Mesenchymal stem cell (in vitro differentiated cells and primary cell): ENCODE measurements at regions not wholly inside any gene's neighbourhood (a gene's known extent, or its start where the extent isn't known, plus 50 kb on each side); places are given as distances from the start of the nearest gene placed in this dataset.

ENCODE experiments used
- DNase-seq: peaks from one replicate; pipeline ENCODE4 v3.0.0-alpha.2; 2013
- H2AFZ ChIP-seq: one replicate; pipeline ENCODE4 v1.6.1; 2013; ENCODE audit warnings: low read depth, mild to moderate bottlenecking, control low read depth, inconsistent platforms, low read length, moderate library complexity
- H2AK5ac ChIP-seq: 2 replicates; pipeline ENCODE4 v1.6.1; 2013; ENCODE audit warnings: low read length, moderate library complexity, mild to moderate bottlenecking, inconsistent platforms; ENCODE audit not compliant: severe bottlenecking
- H2BK120ac ChIP-seq: one replicate; pipeline ENCODE4 v1.6.1; 2013; ENCODE audit warnings: low read depth, mild to moderate bottlenecking, inconsistent platforms, low read length, moderate library complexity
- H2BK12ac ChIP-seq, 2 experiments: one replicate each; pipeline ENCODE4 v1.6.1; 2013; ENCODE audit warnings: inconsistent platforms in 2 of 2, low read length in 2 of 2, mild to moderate bottlenecking in 2 of 2, moderate library complexity in 2 of 2, control low read depth in 1 of 2
- H2BK15ac ChIP-seq: one replicate; pipeline ENCODE4 v1.6.1; 2013; ENCODE audit warnings: mild to moderate bottlenecking, low read depth, inconsistent platforms; ENCODE audit not compliant: poor library complexity, severe bottlenecking
- H2BK5ac ChIP-seq: 2 replicates; pipeline ENCODE4 v1.6.1; 2013; ENCODE audit warnings: low read depth, mild to moderate bottlenecking, low read length, control low read depth, inconsistent platforms; ENCODE audit not compliant: poor library complexity, severe bottlenecking
- H3K14ac ChIP-seq, 2 experiments: one replicate each; pipeline ENCODE4 v1.6.1; 2013; ENCODE audit warnings: inconsistent platforms in 2 of 2, low read length in 2 of 2, control low read depth in 1 of 2, mild to moderate bottlenecking in 1 of 2, moderate library complexity in 1 of 2
- H3K18ac ChIP-seq, 2 experiments: one replicate each; pipeline ENCODE4 v1.6.1; 2013; ENCODE audit warnings: inconsistent platforms in 2 of 2, low read length in 2 of 2, control low read depth in 1 of 2, low read depth in 1 of 2, mild to moderate bottlenecking in 1 of 2
- H3K23ac ChIP-seq, 2 experiments: one replicate each; pipeline ENCODE4 v1.6.1; 2013; ENCODE audit warnings: inconsistent platforms in 2 of 2, low read length in 2 of 2, mild to moderate bottlenecking in 2 of 2, moderate library complexity in 2 of 2, control low read depth in 1 of 2
- H3K27ac ChIP-seq: 2 replicates; pipeline ENCODE4 v1.5.1; 2013; ENCODE audit warnings: mild to moderate bottlenecking, moderate library complexity, low read length, control low read depth, inconsistent platforms; ENCODE audit not compliant: poor library complexity, severe bottlenecking
- H3K27me3 ChIP-seq, 2 experiments: 2 replicates each; pipeline versions ENCODE4 v1.6.1 to v1.7.0; 2013; ENCODE audit warnings: low read length in 2 of 2, mild to moderate bottlenecking in 2 of 2, moderate library complexity in 2 of 2, control low read depth in 1 of 2, inconsistent platforms in 1 of 2; ENCODE audit not compliant: control insufficient read depth in 1 of 2, insufficient read depth in 1 of 2
- H3K36me3 ChIP-seq, 2 experiments: 2 replicates each; pipeline versions ENCODE4 v1.6.1 to v1.7.0; 2013; ENCODE audit warnings: low read length in 2 of 2, control low read depth in 1 of 2, inconsistent platforms in 1 of 2, low read depth in 1 of 2, mild to moderate bottlenecking in 1 of 2; ENCODE audit not compliant: insufficient read depth in 2 of 2, control insufficient read depth in 1 of 2
- H3K4ac ChIP-seq, 2 experiments: one replicate each; pipeline ENCODE4 v1.6.1; 2013; ENCODE audit warnings: inconsistent platforms in 2 of 2, low read length in 2 of 2, mild to moderate bottlenecking in 2 of 2, moderate library complexity in 2 of 2, control low read depth in 1 of 2, low read depth in 1 of 2
- H3K4me1 ChIP-seq: 2 replicates; pipeline ENCODE4 v1.6.1; 2013; ENCODE audit warnings: low read depth, low read length, control low read depth; ENCODE audit not compliant: control insufficient read depth, insufficient read depth
- H3K4me2 ChIP-seq: 2 replicates; pipeline ENCODE4 v1.6.1; 2013; ENCODE audit warnings: low read length, mild to moderate bottlenecking, inconsistent platforms; ENCODE audit not compliant: poor library complexity, severe bottlenecking
- H3K4me3 ChIP-seq, 2 experiments: 2 replicates each; pipeline versions ENCODE4 v1.5.1 to v1.7.0; 2013; ENCODE audit warnings: low read length in 2 of 2, mild to moderate bottlenecking in 2 of 2, control low read depth in 1 of 2, low read depth in 1 of 2; ENCODE audit not compliant: insufficient read depth in 1 of 2
- H3K79me1 ChIP-seq: replicated peaks from 2 replicates; pipeline ENCODE4 v1.6.1; 2013; ENCODE audit warnings: mild to moderate bottlenecking, control low read depth, low read length, inconsistent platforms; ENCODE audit not compliant: poor library complexity, severe bottlenecking
- H3K9ac ChIP-seq: 2 replicates; pipeline ENCODE4 v1.7.0; 2013; ENCODE audit warnings: mild to moderate bottlenecking, low read length, moderate library complexity
- H3K9me3 ChIP-seq: 2 replicates; pipeline ENCODE4 v1.7.0; 2013; ENCODE audit warnings: mild to moderate bottlenecking, low read length; ENCODE audit not compliant: control insufficient read depth
- H4K8ac ChIP-seq: one replicate; pipeline ENCODE4 v1.6.1; 2013; ENCODE audit warnings: inconsistent platforms, mild to moderate bottlenecking, low read length, moderate library complexity
- H4K91ac ChIP-seq: one replicate; pipeline ENCODE4 v1.6.1; 2013; ENCODE audit warnings: mild to moderate bottlenecking, low read length, inconsistent platforms
- WGBS: methylation state at CpG from one replicate; pipeline ENCODE4 v1.1.7; 2013; ENCODE audit warnings: mixed read lengths; 5-methylcytosine and 5-hydroxymethylcytosine counted together

DNA sequence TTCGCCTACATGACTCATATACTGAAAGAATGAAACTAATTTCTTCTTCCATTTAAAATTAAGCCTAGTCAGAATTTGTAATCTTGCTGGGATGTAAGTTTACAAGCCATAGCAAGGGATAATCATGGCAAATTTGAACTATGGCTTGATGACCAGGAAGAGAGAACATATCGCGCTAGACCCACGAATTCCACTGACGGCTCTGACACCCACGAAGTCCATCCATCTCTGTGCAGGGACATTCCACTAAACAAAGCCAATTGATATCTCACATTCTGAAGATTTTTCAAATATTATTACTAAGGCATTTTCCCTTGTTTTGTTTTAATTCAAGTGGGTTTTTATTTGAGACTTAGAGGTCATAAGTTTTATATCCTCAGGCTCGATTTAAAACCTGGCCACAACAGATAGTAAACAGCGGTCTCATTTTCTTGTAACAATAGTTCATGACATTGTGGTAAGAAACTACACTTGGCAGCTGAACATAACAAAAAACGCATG lies 113.0 kb downstream of the QPCT start:
- H3K27me3 ChIP-seq, result no peaks in the 10 kb centered on the region
- H3K9ac ChIP-seq, result peak overlapping the region; percentile 68
- no peak overlapping the region for H4K8ac ChIP-seq
- no peaks in the 10 kb centered on the region for H3K9me3 ChIP-seq
- no peaks in the 10 kb centered on the region for H3K79me1 ChIP-seq
- 85% methylated on average over 7 of the region's 9 CpGs for WGBS
- peak overlapping the region; percentile 71 for H4K91ac ChIP-seq
- no peak overlapping the region for H2BK120ac ChIP-seq
- no peak overlapping the region for H2BK5ac ChIP-seq
- peaks cover 3% of the 10 kb centered on the region for H3K4me1 ChIP-seq
- H3K23ac ChIP-seq, result no peak overlapping the region
- DNase-seq, result peak; percentile 39
- no peak overlapping the region for H2AFZ ChIP-seq
- no peak overlapping the region for H2BK15ac ChIP-seq
- H3K4me2 ChIP-seq, result no peak overlapping the region
- peak overlapping the region in 1 of 2 experiments; percentile 44 for H3K4me3 ChIP-seq
- H3K14ac ChIP-seq, result no peak overlapping the region
- H3K27ac ChIP-seq, result no peak overlapping the region
- no peak overlapping the region for H3K18ac ChIP-seq
- H2AK5ac ChIP-seq, result no peak overlapping the region
- H3K36me3 ChIP-seq, result no peaks in the 10 kb centered on the region
- H2BK12ac ChIP-seq, result no peak overlapping the region
- no peak overlapping the region for H3K4ac ChIP-seq

DNA sequence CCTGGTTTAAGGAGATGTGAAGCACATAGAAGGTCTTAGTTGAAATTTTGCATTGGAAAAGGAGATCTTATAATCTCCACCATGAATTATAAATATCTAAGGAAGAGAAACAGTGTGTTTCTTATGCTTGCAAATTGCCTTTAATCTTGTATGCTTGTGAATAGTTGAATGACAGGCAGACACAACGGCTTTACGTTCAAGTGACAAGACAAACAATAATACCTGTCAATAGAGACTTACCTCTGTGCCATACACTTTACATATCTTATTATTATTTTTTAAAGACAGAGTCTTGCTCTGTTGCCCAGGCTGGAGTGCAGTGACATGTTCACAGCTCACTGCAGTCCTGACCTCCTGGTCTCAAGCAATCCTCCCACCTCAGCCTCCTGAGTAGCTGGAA lies 113.7 kb downstream of the QPCT start:
- no peak overlapping the region for H3K4me2 ChIP-seq

DNA sequence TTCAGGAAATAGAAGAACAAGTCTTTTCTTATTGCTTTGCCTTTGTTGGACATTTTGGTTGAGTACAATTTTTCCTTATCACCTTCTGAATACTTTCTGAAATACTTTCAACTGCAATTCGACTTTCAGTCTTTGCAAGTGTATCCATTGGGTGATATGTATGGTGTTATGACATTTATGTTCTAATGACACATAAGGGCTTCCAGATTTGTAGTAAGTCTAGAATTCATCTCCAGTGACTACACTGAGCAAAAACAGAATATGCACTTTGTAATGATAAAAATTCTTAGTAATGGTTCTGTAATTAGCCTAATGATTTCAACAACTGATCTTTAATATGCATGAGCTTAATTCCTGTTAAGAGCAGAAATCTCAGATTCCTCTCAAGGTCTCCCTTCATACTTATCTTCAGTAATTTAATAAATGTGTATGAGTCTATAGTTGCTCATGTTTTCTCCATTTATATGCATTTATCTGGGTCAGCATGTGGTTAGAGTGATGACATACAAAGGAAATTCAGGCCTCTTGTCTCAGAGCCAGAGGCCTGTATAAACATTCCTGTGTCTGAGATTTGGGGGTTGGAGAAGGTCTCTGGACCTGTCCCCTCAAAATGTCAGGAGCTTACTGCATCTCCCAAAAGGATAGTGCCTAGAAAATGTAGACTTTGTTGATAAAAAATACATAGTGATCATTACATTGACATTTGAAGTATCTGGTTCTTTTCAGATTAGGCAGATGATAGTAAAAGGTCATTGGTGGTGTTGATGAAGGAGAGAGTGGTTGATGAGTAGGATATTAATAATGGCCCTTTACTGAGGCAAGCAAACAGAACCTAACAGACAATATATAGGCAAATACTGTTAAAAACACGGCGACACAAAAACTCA lies 114.9 kb downstream of the QPCT start:
- Histone ChIP-seq H3K27ac (no peak overlapping the region), H3K79me1 (no peaks in the 10 kb centered on the region), H3K14ac (no peak overlapping the region), H4K91ac (no peak overlapping the region), H2BK120ac (no peak overlapping the region), H3K9ac (peak overlapping the region; percentile 74), H3K23ac (no peak overlapping the region), H2AFZ (no peak overlapping the region), H3K4me1 (peaks cover 3% of the 10 kb centered on the region), H3K36me3 (no peaks in the 10 kb centered on the region), H2BK5ac (no peak overlapping the region), H3K18ac (peak overlapping the region in 1 of 2 experiments; percentile 85), H3K4me2 (no peak overlapping the region), H4K8ac (no peak overlapping the region), H3K4ac (no peak overlapping the region), H3K9me3 (no peaks in the 10 kb centered on the region), H2BK15ac (no peak overlapping the region), H2AK5ac (no peak overlapping the region), H2BK12ac (no peak overlapping the region), H3K4me3 (no peak overlapping the region), H3K27me3 (no peaks in the 10 kb centered on the region)
- WGBS, result 73% methylated on average over 2 of the region's 3 CpGs
- peak; percentile 79 for DNase-seq

More for the DNA sequence above, 113.7 kb downstream of the QPCT start:
- no peak overlapping the region for H2AK5ac ChIP-seq
- H3K27ac ChIP-seq, result no peak overlapping the region
- H3K14ac ChIP-seq, result no peak overlapping the region
- DNase-seq, result no peak
- H3K27me3 ChIP-seq, result no peaks in the 10 kb centered on the region
- no peak overlapping the region for H3K4ac ChIP-seq
- H3K18ac ChIP-seq, result peak overlapping the region in 1 of 2 experiments; percentile 34
- H3K23ac ChIP-seq, result no peak overlapping the region
- no peak overlapping the region for H4K8ac ChIP-seq
- H3K4me1 ChIP-seq, result peaks cover 3% of the 10 kb centered on the region
- H3K4me3 ChIP-seq, result no peak overlapping the region
- no peak overlapping the region for H2BK12ac ChIP-seq
- H2BK5ac ChIP-seq, result no peak overlapping the region
- no CpG with 5 or more reads among the region's 2 CpGs for whole genome bisulfite sequencing
- H2BK15ac ChIP-seq, result no peak overlapping the region
- H4K91ac ChIP-seq, result no peak overlapping the region
- H3K9ac ChIP-seq, result no peak overlapping the region
- no peaks in the 10 kb centered on the region for H3K79me1 ChIP-seq
- no peaks in the 10 kb centered on the region for H3K36me3 ChIP-seq
- H2BK120ac ChIP-seq, result no peak overlapping the region
- no peaks in the 10 kb centered on the region for H3K9me3 ChIP-seq
- H2AFZ ChIP-seq, result no peak overlapping the region

DNA sequence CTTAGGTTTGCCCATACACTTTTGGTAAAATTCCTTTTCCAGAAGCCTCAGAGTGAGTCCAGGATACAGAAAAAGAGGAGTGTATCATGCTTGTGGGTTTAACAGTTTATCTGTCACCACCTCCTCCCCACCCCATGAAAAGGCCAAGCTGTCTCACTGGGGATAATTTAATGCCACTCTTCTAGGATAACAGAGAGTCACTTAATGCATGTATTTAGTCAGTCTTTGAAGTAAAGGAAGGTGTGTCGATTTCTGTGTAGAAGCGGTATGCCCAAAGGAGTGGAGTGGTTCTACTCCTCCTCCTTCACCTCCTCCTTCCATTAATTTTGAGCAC lies 116.4 kb downstream of the QPCT start:
- 90% methylated on average over 2 of the region's 2 CpGs for WGBS
- H2AK5ac ChIP-seq, result no peak overlapping the region
- H3K23ac ChIP-seq, result no peak overlapping the region

More for the DNA sequence above, 116.4 kb downstream of the QPCT start:
- Histone ChIP-seq H4K8ac (no peak overlapping the region), H3K9ac (peak overlapping the region; percentile 74), H3K27me3 (no peaks in the 10 kb centered on the region), H3K27ac (no peak overlapping the region), H2BK120ac (no peak overlapping the region), H3K4ac (peak overlapping the region; percentile 15 to 41), H4K91ac (no peak overlapping the region), H3K36me3 (no peaks in the 10 kb centered on the region), H3K79me1 (no peaks in the 10 kb centered on the region), H2AFZ (no peak overlapping the region), H2BK5ac (no peak overlapping the region), H2BK15ac (no peak overlapping the region), H3K4me2 (no peak overlapping the region), H3K9me3 (no peaks in the 10 kb centered on the region), H3K14ac (no peak overlapping the region), H2BK12ac (peak overlapping the region; percentile 67 to 75), H3K18ac (peak overlapping the region in 1 of 2 experiments; percentile 28), H3K4me3 (no peak overlapping the region), H3K4me1 (peaks cover 3% of the 10 kb centered on the region)
- DNase-seq, result no peak
